ENCODE measurements at regions not wholly inside any gene's neighbourhood (a gene's known extent, or its start where the extent isn't known, plus 50 kb on each side); places are given as distances from the start of the nearest gene placed in this dataset.

DNA sequence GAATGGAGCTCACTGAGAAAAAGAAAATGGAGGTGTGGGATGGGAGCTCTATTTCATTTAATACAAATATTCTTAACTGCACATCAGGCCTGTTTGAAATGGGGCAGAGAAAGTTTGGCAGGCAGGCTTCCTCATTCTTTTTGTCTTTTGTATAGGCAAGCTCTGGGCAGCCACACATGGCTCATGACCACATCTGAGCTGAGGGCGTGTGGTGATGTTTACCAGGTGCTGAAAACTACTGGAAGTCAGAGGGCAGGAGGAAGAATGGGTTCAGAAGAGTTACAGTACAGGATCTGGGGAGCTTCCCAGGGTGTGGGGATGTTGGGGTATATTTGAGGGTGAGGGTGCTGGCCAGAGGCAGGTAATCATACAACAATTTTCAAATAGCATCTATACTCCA is 66.3 kb upstream of the NAV2 start:
- no peak for DNase-seq (ENCODE audit: low spot score)
- in situ Hi-C loops (cut with MboI; ENCODE audit: low pct_unique_long_range_greater_than_20kb, low sequenced_read_pairs, unreplicated experiment) = no loop called here
- no peak for TF ChIP-seq CTCF (IDR thresholded peaks at IDR 0.05; ENCODE audit: extremely low read depth, insufficient read depth, missing control alignments)

DNA sequence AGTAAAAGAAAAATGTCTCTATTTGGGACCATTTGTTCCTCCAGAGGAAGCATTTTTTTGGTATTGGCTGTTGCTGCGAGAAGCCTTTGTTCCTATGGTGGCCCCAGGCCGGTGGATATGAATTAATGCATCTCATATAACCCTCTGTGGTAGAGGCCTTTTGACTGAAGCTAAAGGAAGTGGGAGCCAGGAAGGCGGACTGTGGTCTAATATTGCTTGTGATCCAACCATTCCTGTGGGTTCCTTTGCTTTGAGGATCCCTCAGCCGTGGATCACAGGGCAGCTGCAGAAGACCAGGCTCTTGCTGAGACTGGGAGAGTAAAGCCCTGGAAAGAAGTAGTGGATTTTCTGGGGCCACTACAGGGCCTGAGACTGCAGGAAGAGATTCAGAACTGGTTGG is 68.3 kb upstream of the NAV2 start:
- DNase-seq (ENCODE audit: low spot score) = no peak
- in situ Hi-C loops (cut with MboI; ENCODE audit: low pct_unique_long_range_greater_than_20kb, low sequenced_read_pairs, unreplicated experiment) = no loop called here
- TF ChIP-seq CTCF (IDR thresholded peaks at IDR 0.05; ENCODE audit: extremely low read depth, insufficient read depth, missing control alignments) = no peak

DNA sequence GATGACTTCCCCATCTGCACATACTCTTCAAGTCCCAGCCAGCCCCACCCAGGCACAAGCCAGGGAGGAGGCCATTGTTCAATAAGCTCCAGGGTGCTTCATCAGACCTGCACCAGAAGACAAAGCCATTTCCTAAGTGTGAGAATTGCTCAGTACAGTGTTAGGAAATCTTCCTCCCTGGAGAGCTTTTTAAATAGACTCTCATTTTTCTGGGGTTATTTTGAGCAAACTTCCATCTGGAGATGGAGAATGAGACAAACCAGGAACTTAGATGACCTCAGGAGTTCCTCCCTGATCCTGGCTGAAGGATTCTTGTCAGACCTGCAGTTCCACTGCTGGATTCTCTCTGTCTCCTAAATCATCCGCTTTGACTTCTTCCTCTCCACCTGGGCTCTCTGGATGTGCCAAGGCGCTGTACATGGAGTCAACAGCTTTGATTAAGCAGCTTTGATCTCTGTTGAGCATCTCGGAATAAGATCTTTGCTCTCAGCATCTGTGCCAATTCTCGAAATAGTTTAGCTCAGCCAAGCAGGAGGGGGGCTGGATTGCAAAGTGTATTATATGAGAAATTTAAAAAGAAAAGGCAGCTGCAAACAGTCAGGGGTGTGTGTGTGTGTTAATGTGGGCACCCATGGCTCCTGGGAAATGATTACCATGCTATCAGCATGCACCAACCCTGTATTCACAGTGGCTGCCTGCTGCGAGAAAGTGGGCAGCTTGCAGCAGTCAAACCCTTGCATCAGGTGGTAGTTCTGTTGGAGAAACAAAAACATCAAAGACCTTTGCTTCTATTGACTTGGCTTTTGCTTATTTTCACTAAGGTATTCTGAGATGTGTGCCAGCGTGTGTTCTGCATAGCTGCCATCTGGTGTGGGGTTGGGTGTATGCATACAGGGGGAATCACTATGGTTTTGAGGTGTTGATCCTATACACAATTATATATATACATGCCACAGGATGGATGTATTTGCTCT is 70.2 kb upstream of the NAV2 start:
- no peak for DNase-seq (ENCODE audit: low spot score)
- in situ Hi-C loops (cut with MboI; ENCODE audit: low pct_unique_long_range_greater_than_20kb, low sequenced_read_pairs, unreplicated experiment) = no loop called here
- TF ChIP-seq CTCF (IDR thresholded peaks at IDR 0.05; ENCODE audit: extremely low read depth, insufficient read depth, missing control alignments) = no peak

DNA sequence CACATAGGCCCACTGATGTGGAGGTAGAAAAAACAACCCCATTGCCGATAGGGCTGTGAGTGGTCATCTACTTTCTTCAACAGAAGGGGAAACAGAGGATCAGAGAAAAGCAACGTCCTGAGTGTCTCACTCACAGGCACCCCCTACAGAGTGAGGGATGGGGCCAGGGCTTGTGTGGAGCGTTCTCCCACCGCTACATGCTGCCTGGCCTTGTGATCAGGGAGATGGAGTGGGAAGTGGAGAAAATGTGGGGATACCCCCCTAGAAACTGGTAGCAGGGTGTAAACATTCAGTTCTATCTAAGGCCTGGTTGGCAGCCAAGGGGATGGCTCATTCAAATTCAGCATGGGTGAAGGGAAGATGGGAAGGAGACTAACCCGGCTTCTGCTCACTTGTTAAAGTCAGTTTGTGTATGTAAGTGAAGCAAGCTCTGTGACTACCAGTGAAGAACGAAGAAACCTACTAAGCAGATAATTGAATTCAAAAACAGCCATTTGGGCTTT is 73.0 kb upstream of the NAV2 start:
- in situ Hi-C loops (cut with MboI; ENCODE audit: low pct_unique_long_range_greater_than_20kb, low sequenced_read_pairs, unreplicated experiment) = no loop called here
- no peak for DNase-seq (ENCODE audit: low spot score)
- no peak for TF ChIP-seq CTCF (IDR thresholded peaks at IDR 0.05; ENCODE audit: extremely low read depth, insufficient read depth, missing control alignments)

DNA sequence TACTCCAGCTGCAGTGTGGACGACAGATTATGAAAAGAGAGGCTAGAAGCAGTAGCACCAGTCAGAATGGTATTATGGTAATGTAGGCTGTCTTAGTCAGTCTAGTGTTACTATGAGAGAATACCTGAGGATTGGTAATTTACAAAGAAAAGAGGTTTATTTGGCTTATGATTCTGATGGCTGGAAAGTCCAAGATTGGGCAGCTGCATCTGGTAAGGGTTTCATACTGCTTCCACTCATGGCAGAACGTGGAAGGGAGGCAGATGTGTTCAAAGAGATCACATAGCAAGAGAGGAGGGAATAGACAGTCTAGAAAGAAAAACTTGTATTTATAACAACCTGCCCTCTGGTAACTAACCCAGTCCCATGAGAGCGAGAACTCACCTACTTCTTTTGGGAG is 77.3 kb upstream of the NAV2 start:
- in situ Hi-C loops (cut with MboI; ENCODE audit: low pct_unique_long_range_greater_than_20kb, low sequenced_read_pairs, unreplicated experiment) = no loop called here
- no peak for TF ChIP-seq CTCF (IDR thresholded peaks at IDR 0.05; ENCODE audit: extremely low read depth, insufficient read depth, missing control alignments)
- no peak for DNase-seq (ENCODE audit: low spot score)

DNA sequence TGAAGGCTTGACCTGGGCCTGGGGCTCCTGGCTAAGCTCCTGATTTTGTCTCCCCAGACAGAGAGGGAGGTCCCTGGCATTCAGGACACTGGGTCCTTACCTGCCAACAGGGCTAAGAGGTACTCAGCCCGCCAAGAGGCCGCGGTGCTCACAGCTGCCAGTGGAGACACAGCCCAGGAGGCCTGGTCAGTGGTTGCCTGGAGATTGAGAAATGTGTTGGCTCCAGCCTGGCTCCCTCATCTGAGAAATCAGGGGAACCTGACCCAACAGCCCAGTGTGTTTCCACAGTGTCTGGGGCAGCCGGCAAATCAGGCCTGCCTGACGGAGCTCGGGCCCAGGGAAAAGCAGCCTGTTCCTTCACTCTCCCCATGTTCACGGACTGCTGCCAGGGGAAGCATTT is 79.4 kb upstream of the NAV2 start:
- DNase-seq (ENCODE audit: low spot score) = no peak
- TF ChIP-seq CTCF (IDR thresholded peaks at IDR 0.05; ENCODE audit: extremely low read depth, insufficient read depth, missing control alignments) = no peak
- in situ Hi-C loops (cut with MboI; ENCODE audit: low pct_unique_long_range_greater_than_20kb, low sequenced_read_pairs, unreplicated experiment) = no loop called here
